GM19395 (cell line): ENCODE measurements at regions not wholly inside any gene's neighbourhood (a gene's known extent, or its start where the extent isn't known, plus 50 kb on each side); places are given as distances from the start of the nearest gene placed in this dataset.

Experiments
- ATAC-seq: cut with Tn5 transposase; IDR thresholded peaks from one replicate; pipeline ENCODE4 v1.9.1; 2021; ENCODE audit warnings: mild to moderate bottlenecking, moderate library complexity; ENCODE audit not compliant: unreplicated experiment

DNA sequence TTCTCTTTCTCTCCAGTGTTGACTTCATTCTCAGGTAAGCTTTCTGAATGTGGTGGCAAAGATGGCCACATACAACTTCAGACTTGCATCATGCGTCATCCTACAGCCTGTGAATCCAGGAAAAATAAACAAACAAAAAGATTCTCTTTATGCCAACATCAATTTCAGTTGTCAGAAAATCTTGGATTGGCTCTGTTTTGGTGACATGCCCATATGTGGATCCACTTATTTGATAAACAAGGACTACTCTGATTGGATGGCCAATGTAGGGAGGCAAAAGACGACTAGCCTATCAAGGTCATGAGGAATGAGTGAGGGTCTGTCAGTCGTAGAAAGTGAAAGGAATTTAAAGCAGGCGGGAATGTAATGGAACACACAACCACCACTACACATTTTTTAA, 866.6 kb downstream of the USP25 start:
- ATAC-seq, result no peak

DNA sequence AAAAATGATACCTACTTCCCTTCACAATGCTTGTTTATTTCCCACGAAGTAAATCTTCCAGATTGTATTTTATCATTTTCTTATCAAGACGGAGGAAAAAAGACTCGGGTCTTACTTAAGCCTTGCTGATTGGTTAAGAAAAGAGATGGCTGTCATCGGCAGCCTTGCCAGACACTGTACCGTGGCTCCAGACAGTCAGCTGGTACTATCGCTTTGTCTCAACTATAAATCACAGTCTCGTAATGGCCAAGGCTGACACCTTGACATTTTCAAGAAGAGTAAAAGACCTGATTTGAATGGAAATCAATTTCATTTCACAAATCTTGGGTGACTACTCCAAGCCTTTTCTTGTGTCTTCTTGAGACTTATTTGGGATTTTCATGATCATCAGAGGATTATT, 868.0 kb downstream of the USP25 start:
- no peak for ATAC-seq

DNA sequence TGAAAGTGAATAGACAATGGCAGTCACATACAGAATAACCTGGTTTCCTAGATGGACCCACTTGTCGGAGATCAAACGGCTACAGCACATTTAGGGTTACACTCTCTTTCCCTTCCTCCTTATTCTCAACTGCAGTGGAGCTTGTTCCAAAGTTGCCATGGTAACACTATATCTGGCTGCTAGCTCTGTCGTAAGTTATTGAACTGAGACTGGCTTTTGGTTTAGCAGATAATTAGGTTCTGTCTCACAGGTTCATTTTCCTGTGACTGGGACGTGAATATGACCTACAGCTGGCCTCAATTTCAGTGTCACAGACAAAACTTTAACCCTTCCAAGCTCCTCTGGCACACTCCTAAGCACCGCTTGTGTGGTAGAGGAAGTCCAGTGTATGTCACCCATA, 875.8 kb downstream of the USP25 start:
- ATAC-seq, result no peak

DNA sequence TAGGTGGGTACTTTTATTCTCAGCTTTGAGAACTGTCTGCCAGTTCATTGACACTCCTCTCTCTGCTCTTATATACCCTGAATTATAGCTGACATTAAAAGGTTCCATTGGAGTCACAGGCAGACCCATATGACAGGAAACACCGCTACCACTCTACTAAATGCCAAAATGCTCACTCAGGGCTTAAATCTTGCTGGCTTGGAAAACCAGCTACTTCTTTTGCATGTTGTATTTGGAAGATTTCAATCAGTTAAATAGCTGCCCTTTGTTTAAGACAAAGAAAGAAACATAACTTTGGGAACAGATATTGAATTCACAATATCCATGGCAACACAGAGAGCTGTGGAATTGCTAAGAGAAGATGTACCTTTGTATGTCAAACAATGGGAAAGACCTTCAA, 876.5 kb downstream of the USP25 start:
- ATAC-seq, result no peak

DNA sequence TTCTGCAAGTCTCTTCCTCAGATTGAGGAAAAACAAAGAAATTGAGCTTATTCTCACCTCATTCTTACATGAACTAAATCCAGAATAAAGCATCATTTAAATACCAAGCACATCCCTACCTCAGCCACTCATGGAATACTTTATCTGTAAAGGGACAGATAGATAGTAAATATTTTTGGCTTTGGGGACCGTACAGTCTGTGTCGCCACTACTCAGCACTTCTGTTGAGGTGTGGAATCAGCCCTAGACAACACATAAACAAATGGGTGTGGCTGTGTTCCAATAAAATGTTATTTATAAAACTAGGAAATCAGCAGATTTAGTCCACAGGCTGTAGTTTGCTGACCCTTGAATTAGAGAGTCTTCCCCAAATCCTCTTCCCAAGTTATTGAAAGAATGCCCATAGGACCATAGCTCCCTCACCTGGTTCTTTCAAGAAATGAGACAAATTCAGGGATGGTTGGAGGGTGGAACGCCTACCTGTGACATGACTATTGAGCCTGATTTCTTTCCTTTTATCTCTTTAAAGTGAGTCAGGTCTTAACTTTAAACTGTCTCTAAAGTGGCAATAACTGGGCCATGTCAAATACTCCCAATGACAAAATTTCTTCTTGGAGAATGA, 878.5 kb downstream of the USP25 start:
- ATAC-seq, result no peak

DNA sequence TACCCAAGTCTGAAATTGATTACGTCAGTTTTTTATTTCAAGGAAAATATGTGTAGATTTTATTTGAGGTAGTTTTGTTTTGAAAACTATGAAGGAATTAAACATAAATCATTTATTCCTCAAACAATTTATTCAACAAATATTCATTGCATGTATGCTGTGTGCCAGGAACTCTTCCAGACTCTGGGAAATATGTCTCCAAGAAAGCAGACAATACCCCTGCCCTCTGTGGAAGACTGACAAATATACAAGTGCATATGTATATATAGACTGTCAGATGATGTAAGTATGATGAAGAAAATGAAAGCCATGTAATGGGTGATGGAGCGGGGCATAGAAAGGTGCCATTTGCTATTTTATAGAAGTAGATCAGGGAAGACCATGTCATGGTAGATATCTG, 889.5 kb downstream of the USP25 start:
- no peak for ATAC-seq

DNA sequence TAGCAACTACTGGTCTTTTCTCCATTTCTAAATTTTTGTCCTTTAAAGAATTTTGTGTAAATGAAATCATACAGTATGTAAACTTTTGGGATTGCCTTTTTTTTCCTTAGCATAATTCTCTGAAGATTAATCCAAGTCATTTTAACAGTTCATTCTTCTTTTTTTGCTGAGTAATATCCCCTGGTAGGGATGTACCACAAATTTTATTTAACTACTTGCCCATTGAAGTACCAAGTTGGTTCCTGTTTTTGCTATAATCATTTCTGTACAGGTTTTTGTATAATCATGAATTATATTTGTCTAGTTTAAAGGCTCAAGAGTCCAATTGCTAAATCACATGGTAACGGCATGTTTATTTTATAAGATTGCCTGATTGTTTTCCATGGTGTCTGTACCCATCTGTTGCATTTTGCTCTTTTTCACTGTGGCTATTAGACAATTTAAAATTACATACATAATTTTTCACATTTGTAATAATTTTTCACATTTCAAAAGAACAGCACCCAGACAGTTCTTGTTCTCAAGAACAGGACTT, 891.1 kb downstream of the USP25 start:
- ATAC-seq, result no peak

DNA sequence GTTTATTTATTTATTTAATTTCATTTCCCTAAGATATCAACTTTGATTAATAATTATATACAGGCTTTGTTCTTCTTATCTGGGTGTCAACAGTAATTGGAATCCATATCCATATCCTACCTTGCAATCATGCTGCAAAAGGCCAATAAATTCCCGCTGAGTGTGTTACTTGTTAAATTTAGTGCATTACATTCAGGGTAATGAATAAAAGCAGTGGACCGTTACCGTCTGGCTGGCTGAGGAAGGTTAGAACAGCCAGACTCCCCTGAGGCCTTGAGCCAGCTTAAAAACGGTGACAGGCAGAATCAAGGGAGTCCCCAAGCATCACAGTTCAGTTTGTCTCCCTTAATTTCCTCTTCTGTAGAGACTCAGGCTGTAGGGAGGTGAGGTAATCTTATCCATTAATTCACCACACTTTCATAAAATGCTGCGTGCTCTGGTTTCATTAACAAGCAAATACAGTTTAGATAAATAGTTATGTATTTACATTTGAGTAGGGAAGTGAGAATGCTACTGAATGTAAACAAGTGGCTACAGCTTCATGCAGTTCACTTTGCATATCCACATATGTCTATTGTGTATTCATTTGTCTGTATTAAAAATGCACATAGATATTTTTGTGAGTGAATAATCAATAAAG, 888.2 kb upstream of the CXADR start:
- ATAC-seq, result no peak

DNA sequence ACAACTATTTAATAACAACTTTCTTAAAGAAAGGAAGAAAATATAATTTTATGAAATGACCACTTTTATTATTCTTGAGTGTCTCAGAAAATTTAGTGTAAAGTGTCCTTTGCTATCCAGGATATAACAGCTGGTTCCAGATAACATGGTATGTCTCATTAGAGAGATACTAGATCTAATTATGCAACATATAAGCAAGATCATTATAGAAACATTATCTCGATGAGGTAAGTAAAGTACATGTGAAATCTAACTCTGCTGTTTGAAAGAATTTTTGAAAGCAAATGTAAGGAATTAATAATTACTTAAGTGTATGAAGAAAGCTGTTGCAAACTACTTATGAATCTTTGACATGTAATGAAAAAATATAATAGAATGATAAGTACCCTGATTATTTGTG, 887.4 kb upstream of the CXADR start:
- no peak for ATAC-seq

DNA sequence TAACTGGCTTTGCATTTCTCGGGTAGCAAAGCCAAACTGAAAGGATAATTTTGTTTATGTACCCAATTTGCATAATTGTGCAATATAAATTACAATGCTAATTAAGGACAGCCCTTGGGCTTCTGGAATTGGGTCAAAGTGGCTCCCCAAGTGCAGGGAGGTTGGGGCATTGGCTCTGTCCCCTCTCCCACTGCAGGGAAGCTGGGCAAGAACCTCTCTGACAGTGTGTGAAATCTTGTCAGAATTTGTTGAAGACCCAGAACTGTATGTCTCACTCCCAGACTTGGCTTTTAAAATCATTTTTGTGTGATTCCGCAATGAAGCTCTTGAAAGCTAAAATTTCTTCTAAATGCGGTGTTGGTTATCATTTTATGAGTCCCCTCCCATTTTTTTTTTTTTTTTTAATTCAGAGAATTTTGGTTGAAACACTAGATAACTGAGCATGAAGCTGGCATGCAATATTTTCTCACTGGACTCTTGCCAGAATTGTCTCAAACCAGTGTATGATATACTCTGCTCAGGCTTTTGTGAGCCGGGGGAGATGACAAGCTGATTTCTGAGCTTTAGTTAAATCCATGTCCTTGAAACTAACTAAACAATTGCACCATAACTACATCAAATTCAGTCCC, 878.9 kb upstream of the CXADR start:
- no peak for ATAC-seq

DNA sequence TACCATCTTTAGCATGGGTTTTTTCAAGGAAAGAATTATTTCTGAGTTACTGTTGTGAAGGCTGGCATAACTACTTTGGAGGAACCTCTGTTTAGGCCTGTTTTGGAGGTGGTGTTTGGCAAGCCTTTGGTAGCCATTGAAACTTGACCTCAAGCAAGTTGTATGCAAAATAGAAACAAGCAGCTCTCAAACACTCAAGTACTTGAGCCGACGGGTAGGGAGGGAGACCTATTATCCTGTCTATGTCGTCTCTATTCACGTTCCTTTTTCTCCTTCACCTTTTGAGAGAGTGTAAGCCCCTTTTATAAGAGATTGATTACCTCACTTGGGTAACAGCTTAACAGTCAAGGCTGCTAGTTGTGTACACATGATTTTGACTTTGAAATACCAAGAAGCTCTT, 878.3 kb upstream of the CXADR start:
- ATAC-seq, result no peak

DNA sequence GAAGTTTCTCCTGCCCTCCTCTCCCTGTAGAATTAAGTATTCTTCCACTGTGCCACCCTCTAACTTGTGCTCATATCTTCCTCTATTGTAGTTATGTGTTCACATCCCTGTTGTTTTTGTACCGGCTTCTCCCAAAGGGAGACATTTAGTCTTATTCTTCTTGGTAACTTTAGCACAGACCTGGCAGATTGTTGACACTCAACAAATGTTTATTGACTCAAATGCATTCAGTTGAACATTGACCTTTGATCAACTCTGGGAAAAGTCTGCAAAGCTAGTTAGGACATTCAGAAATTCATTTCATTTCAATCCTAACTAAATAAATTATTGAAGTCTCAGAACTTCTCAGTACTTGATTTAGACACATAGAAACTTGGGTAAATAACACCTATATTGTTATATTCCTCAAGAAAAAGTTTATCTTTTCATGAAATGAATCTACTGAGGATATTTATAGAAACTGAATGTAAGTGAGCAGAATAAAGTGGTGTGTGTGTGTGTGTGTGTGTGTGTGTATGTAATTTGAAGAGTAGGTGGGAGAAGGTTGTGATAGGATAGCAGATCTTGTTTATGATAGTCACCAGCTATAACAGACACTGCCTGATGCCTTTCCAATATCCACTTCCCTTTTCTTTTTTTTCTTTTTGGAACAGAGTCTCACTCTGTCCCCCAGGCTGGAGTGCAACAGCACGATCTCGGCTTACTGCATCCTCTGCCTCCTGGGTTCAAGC, 872.4 kb upstream of the CXADR start:
- ATAC-seq, result no peak

DNA sequence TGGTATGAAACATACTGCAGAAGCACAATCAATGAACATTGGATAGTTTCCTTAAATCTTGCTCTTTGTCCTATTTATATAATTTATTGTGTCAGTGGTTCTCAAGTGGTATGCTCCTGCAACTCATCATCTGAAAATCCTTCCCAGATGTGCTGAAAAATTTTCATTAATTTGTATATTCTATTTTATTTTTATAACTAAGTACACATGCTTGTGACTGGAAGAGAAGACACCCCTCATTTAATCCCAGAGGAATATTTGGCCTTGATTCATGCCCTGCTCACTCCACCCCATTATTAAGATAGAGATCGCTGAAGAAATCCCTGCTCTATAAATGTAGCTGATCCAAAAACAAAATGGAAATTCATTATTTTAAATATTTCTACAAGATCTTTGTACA, 870.5 kb upstream of the CXADR start:
- ATAC-seq, result no peak

DNA sequence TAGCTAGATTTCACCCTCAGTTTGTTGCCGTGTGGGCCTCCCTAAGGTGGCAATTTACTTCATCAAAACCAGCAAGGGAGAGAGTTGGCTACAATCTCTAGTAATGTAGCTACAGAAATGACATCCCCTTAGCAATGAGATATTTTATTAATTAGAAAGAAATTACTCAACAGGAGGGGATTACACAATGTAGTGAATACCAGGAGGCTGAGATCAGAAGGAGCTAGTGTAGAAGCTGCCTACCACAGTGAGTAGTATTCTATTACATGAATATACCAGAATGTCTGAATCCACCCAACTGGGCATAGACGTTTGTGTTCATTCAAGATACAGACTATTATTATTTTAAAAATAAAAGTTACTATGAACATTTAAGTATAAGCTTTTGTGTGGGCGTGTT, 868.2 kb upstream of the CXADR start:
- no peak for ATAC-seq

DNA sequence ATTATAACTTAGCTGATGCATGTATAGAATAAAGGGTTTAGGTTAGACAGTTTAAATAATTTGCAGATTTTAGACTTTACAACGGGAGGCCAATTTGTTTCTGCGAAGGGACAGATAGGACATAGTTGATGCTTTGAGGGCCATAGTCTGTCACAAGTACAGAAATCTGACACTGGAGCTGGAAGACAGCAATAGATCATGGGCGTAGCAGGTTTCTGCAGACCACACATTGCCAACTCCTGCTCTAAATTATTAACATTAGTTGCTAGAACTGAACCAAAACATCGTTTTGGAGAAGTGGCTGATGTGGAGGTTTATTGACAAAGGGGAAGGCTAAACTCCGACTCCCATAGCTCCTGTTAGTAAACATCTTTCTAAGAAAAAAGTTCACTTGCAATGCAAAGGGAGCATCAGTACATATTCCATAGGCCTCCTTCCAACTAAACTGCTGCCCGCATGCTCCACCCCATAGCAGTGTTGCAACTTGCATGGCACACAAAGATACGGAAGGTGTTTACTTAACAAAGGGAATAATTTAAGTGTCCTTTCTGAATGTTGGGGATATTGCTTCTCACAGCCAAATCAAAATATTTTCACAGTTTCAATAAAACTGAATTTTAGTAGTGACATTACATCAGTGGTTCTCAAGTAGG, 862.0 kb upstream of the CXADR start:
- ATAC-seq, result no peak

DNA sequence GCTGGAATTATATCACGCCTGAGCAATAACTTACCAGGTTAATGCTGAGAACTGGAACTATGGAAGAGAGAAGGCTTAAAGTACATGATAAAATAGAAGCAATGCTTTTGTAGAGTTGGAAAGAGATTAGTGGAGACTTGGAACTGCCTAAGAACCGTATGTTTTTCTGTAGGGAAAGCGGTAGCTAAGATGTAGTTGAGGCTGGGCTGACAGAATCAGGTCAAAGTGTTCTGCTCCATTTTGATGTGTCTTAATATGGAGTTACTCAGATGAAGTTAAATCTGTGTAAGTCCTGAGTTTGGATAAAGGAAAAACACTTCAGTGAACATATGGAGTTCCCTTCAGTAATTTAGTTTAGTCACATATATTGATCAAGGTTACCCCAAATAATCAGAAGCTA, 860.9 kb upstream of the CXADR start:
- no peak for ATAC-seq

DNA sequence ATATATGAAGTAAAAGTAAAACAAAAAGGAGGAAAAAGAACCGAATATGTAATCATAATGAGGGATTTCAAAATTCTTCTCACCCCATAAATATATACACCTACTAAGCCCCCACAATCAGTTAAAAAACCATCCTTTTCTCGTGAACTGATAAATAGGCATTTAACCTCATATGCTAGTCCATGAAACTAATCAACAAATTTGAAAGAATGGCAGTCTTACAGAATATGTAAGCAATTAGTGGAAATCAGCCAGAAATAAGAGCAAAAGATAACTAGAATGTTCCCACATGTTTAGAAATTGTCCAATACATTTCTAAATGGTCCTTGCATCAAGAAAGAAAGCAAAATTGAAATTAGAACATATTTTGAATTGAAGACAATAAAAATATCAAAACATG, 849.4 kb upstream of the CXADR start:
- no peak for ATAC-seq

DNA sequence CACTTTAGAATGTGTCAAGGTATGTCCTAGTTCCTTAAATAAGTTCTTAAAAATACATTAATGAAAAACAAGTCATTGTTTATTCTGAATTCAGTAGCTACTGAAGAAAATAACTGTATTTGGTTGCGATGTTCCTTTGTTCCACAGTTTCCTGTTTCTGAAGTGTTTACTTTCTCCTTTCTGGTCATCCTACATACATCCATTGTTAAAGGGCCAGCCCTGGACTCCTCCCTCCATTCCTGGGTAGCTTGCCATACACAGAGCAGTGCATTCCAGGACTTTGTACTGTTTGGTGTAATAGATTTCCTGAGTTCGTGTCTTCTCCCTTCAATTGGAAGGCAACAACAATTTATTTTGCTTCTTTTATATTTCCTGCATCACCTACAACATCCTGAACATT, 845.4 kb upstream of the CXADR start:
- ATAC-seq, result no peak

DNA sequence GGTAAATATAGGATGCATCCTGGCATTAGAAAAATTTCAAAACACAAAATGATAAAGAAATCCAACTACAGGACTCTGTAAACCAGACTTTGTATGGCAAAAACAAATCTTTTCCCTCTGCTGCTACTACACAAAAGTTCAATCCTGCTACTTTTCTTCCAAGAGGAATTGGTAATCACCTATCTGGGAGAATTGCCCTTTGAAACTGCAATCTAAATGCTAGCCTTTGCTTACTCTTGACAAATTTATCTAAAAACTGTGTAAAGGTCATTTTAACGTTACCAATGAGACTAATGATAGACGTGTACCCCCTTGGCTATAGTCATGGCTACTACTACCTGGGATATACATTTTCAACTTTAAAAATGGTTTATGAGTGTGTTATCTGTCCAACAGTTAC, 837.9 kb upstream of the CXADR start:
- no peak for ATAC-seq

DNA sequence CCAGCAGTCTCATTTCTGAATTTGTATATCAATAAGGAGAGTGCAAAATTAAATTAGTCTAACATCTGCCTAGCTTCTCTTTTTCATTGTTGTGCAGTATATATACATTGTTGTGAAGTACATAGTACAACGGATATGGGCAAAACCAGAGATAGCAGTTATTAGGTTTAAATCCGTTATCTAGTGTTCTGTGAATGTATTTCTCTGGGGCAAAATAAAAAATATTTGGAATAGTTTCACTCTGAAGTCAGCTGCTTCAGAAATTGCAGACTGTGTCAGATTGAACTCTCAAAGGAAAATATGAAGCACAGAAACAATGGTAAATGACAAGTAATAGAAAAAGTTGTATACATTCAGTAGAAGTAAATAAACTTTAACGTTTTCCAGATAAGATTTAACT, 836.5 kb upstream of the CXADR start:
- no peak for ATAC-seq

DNA sequence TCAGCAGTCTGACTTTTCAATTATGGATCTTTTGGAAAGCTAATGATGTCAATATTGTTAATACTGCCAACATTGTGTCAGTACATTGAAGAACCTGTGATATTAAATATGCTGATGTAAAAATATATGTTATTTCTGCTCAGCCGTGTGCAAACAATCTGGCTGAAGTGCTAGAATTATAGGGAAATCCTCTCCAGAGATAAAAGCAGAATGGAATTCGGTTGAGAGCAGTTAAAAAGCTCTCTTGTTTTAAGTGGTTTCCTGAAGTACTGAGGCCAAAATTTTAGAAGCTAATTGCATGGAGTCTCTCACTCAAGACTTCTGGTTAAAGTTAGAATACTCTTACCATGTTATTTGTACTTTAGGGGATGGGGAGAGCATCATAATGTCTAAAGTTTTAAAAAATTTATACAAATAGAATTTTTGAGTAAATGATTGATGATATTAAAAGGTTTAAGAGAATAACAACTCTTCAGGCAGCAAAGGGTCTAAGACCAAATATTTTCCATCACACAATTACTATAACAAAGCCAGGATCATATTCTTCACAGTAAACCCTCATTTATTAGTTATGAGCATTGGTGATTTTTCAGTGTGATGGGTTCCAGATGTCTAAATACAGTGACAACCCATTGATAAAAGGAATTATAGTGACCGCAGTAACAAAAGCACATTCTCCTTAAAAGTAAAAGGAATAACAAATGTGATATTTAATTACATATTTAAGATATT, 834.2 kb upstream of the CXADR start:
- ATAC-seq, result no peak
